ENCODE measurements at regions not wholly inside any gene's neighbourhood (a gene's known extent, or its start where the extent isn't known, plus 50 kb on each side); places are given as distances from the start of the nearest gene placed in this dataset.

- H3K9me3 ChIP-seq, result no peaks in the 10 kb centered on the region
- no peaks in the 10 kb centered on the region; the same call in 1 of the 2 replicates for H3K27me3 ChIP-seq (ENCODE audit: low read depth)
- no peak overlapping the region for H3K4me3 ChIP-seq
- peaks cover 8% of the 10 kb centered on the region for H3K4me1 ChIP-seq
- DNase-seq (ENCODE audit: low spot score in 2 of 2), result no peak
- in situ Hi-C loops (cut with MboI; ENCODE audit: low sequenced_read_pairs), result no loop called here
- H3K36me3 ChIP-seq (replicated peaks), result no peaks in the 10 kb centered on the region
Measured at GRCh38 chr1:56411484-56412180, 167.7 kb downstream of the PLPP3 start.

GRCh38 chr1:56411021-56411420 lies 168.3 kb downstream of the PLPP3 start:
- Histone ChIP-seq H3K4me1 (peaks cover 8% of the 10 kb centered on the region), H3K9me3 (no peaks in the 10 kb centered on the region), H3K27me3 (ENCODE audit: low read depth) (no peaks in the 10 kb centered on the region; the same call in 1 of the 2 replicates), H3K36me3 (replicated peaks) (no peaks in the 10 kb centered on the region), H3K4me3 (no peak overlapping the region)
- in situ Hi-C loops (cut with MboI; ENCODE audit: low sequenced_read_pairs), result no loop called here
- no peak for DNase-seq (ENCODE audit: low spot score in 2 of 2)

GRCh38 chr1:56410405-56410804 lies 169.0 kb downstream of the PLPP3 start:
- Histone ChIP-seq H3K4me3 (no peak overlapping the region), H3K9me3 (no peaks in the 10 kb centered on the region), H3K27me3 (ENCODE audit: low read depth) (no peaks in the 10 kb centered on the region; the same call in 1 of the 2 replicates), H3K36me3 (replicated peaks) (no peaks in the 10 kb centered on the region), H3K4me1 (peaks cover 8% of the 10 kb centered on the region)
- DNase-seq (ENCODE audit: low spot score in 2 of 2), result no peak
- in situ Hi-C loops (cut with MboI; ENCODE audit: low sequenced_read_pairs), result no loop called here

GRCh38 chr1:56409112-56409691 lies 170.2 kb downstream of the PLPP3 start:
- Histone ChIP-seq H3K4me3 (no peak overlapping the region), H3K36me3 (replicated peaks) (no peaks in the 10 kb centered on the region), H3K4me1 (peaks cover 8% of the 10 kb centered on the region), H3K27me3 (ENCODE audit: low read depth) (no peaks in the 10 kb centered on the region; the same call in 1 of the 2 replicates), H3K9me3 (no peaks in the 10 kb centered on the region)
- in situ Hi-C loops (cut with MboI; ENCODE audit: low sequenced_read_pairs), result no loop called here
- peak in 1 of 2 experiments; percentile 43 for DNase-seq (ENCODE audit: low spot score in 2 of 2)

GRCh38 chr1:56406821-56407220 lies 172.5 kb downstream of the PLPP3 start:
- H3K9me3 ChIP-seq, result no peaks in the 10 kb centered on the region
- no peaks in the 10 kb centered on the region for H3K4me1 ChIP-seq
- DNase-seq (ENCODE audit: low spot score in 2 of 2), result no peak
- no peaks in the 10 kb centered on the region for H3K36me3 ChIP-seq (replicated peaks)
- in situ Hi-C loops (cut with MboI; ENCODE audit: low sequenced_read_pairs), result no loop called here
- no peaks in the 10 kb centered on the region; the same call in 1 of the 2 replicates for H3K27me3 ChIP-seq (ENCODE audit: low read depth)
- H3K4me3 ChIP-seq, result no peak overlapping the region

- Histone ChIP-seq H3K4me1 (peaks cover 4% of the 10 kb centered on the region), H3K9me3 (no peaks in the 10 kb centered on the region), H3K27me3 (ENCODE audit: low read depth) (no peaks in the 10 kb centered on the region; the same call in 1 of the 2 replicates), H3K4me3 (no peak overlapping the region), H3K36me3 (replicated peaks) (no peaks in the 10 kb centered on the region)
- no peak for DNase-seq (ENCODE audit: low spot score in 2 of 2)
- in situ Hi-C loops (cut with MboI; ENCODE audit: low sequenced_read_pairs), result no loop called here
Measured at GRCh38 chr1:56404561-56405030, 174.8 kb downstream of the PLPP3 start.

GRCh38 chr1:56404066-56404465 lies 175.3 kb downstream of the PLPP3 start:
- in situ Hi-C loops (cut with MboI; ENCODE audit: low sequenced_read_pairs), result no loop called here
- DNase-seq (ENCODE audit: low spot score in 2 of 2), result no peak
- H3K4me1 ChIP-seq, result peaks cover 9% of the 10 kb centered on the region

GRCh38 chr1:56403321-56403720 lies 176.0 kb downstream of the PLPP3 start:
- Histone ChIP-seq H3K4me1 (peaks cover 9% of the 10 kb centered on the region), H3K9me3 (no peaks in the 10 kb centered on the region)
- in situ Hi-C loops (cut with MboI; ENCODE audit: low sequenced_read_pairs), result no loop called here

More at GRCh38 chr1:56404066-56404465, 175.3 kb downstream of the PLPP3 start:
- no peaks in the 10 kb centered on the region for H3K9me3 ChIP-seq
- no peaks in the 10 kb centered on the region for H3K36me3 ChIP-seq (replicated peaks)
- H3K27me3 ChIP-seq (ENCODE audit: low read depth), result no peaks in the 10 kb centered on the region; the same call in 1 of the 2 replicates
- no peak overlapping the region for H3K4me3 ChIP-seq

GRCh38 chr1:56401191-56401590 lies 178.2 kb downstream of the PLPP3 start:
- H3K4me1 ChIP-seq, result peaks cover 18% of the 10 kb centered on the region
- in situ Hi-C loops (cut with MboI; ENCODE audit: low sequenced_read_pairs), result no loop called here
- no peaks in the 10 kb centered on the region for H3K27me3 ChIP-seq (ENCODE audit: low read depth)
- H3K36me3 ChIP-seq (replicated peaks), result no peaks in the 10 kb centered on the region
- H3K9me3 ChIP-seq, result no peaks in the 10 kb centered on the region
- no peak for DNase-seq (ENCODE audit: low spot score in 2 of 2)
- no peak overlapping the region for H3K4me3 ChIP-seq

More at GRCh38 chr1:56403321-56403720, 176.0 kb downstream of the PLPP3 start:
- H3K36me3 ChIP-seq (replicated peaks), result no peaks in the 10 kb centered on the region
- H3K27me3 ChIP-seq (ENCODE audit: low read depth), result no peaks in the 10 kb centered on the region; the same call in 1 of the 2 replicates
- no peak overlapping the region for H3K4me3 ChIP-seq
- no peak for DNase-seq (ENCODE audit: low spot score in 2 of 2)

GRCh38 chr1:56400526-56400925 lies 178.8 kb downstream of the PLPP3 start:
- DNase-seq (ENCODE audit: low spot score in 2 of 2), result no peak
- H3K4me1 ChIP-seq, result peaks cover 18% of the 10 kb centered on the region
- H3K9me3 ChIP-seq, result no peaks in the 10 kb centered on the region
- H3K4me3 ChIP-seq, result no peak overlapping the region
- in situ Hi-C loops (cut with MboI; ENCODE audit: low sequenced_read_pairs), result no loop called here
- no peaks in the 10 kb centered on the region for H3K27me3 ChIP-seq (ENCODE audit: low read depth)
- H3K36me3 ChIP-seq (replicated peaks), result no peaks in the 10 kb centered on the region

GRCh38 chr1:56399795-56400194 lies 179.6 kb downstream of the PLPP3 start:
- Histone ChIP-seq H3K4me3 (no peak overlapping the region), H3K36me3 (replicated peaks) (no peaks in the 10 kb centered on the region), H3K27me3 (ENCODE audit: low read depth) (no peaks in the 10 kb centered on the region), H3K4me1 (peaks cover 18% of the 10 kb centered on the region), H3K9me3 (no peaks in the 10 kb centered on the region)
- DNase-seq (ENCODE audit: low spot score in 2 of 2), result peak; percentile 21 to 49
- in situ Hi-C loops (cut with MboI; ENCODE audit: low sequenced_read_pairs), result no loop called here

- H3K36me3 ChIP-seq (replicated peaks), result no peaks in the 10 kb centered on the region
- H3K9me3 ChIP-seq, result no peaks in the 10 kb centered on the region
- peaks cover 18% of the 10 kb centered on the region for H3K4me1 ChIP-seq
- H3K4me3 ChIP-seq, result no peak overlapping the region
- H3K27me3 ChIP-seq (ENCODE audit: low read depth), result no peaks in the 10 kb centered on the region
- no peak for DNase-seq (ENCODE audit: low spot score in 2 of 2)
- in situ Hi-C loops (cut with MboI; ENCODE audit: low sequenced_read_pairs), result no loop called here
Measured at GRCh38 chr1:56399326-56399725, 180.0 kb downstream of the PLPP3 start.

- Histone ChIP-seq H3K27me3 (ENCODE audit: low read depth) (no peaks in the 10 kb centered on the region), H3K4me1 (peaks cover 18% of the 10 kb centered on the region), H3K4me3 (no peak overlapping the region), H3K36me3 (replicated peaks) (no peaks in the 10 kb centered on the region), H3K9me3 (no peaks in the 10 kb centered on the region)
- no peak for DNase-seq (ENCODE audit: low spot score in 2 of 2)
- in situ Hi-C loops (cut with MboI; ENCODE audit: low sequenced_read_pairs), result no loop called here
Measured at GRCh38 chr1:56397811-56398231, 181.5 kb downstream of the PLPP3 start.

GRCh38 chr1:56397409-56397808 lies 182.0 kb downstream of the PLPP3 start:
- Histone ChIP-seq H3K4me1 (peaks cover 18% of the 10 kb centered on the region), H3K36me3 (replicated peaks) (no peaks in the 10 kb centered on the region), H3K9me3 (no peaks in the 10 kb centered on the region), H3K27me3 (ENCODE audit: low read depth) (no peaks in the 10 kb centered on the region), H3K4me3 (no peak overlapping the region)
- DNase-seq (ENCODE audit: low spot score in 2 of 2), result no peak
- in situ Hi-C loops (cut with MboI; ENCODE audit: low sequenced_read_pairs), result no loop called here

Measured in HAP-1 (cell line).